Panc1 (cell line): ENCODE measurements at regions not wholly inside any gene's neighbourhood (a gene's known extent, or its start where the extent isn't known, plus 50 kb on each side); places are given as distances from the start of the nearest gene placed in this dataset.

Experiments used
- ATAC-seq: fragments of 200-7000 bp; cut with Tn5 transposase; 2 replicates; pipeline ENCODE4 v1.9.1; 2020; ENCODE audit warnings: mild to moderate bottlenecking, moderate library complexity
- BruUV-seq: library from RNA; stranded (reverse); fragments of 400-500 nt; replicated peaks from 2 replicates; lab custom pipeline; 2021; lab: Mats Ljungman, UMichigan
- CTCF ChIA-PET: fragments of 300-600 bp; sonication (Branson Sonifier 250); formaldehyde crosslinking; loops from one replicate; lab custom pipeline; 2022; ENCODE audit warnings: antibody characterized with exemption; lab: Charles Lee
- POLR2A ChIA-PET: fragments of 300-600 bp; sonication (Branson Sonifier 250); formaldehyde crosslinking; loops from one replicate; lab custom pipeline; 2022; ENCODE audit warnings: antibody characterized with exemption; lab: Charles Lee
- DNase-seq: peaks from one replicate; pipeline ENCODE4 v3.0.0-alpha.2; 2010; ENCODE audit warnings: low read depth, low spot score
- H3K27ac ChIP-seq: 2 replicates; pipeline ENCODE4 v1.5.1; 2011; ENCODE audit warnings: mild to moderate bottlenecking, low read length, inconsistent platforms
- H3K27me3 ChIP-seq: fragments of 200-500 bp; sonication (Bioruptor generic); 2 replicates; pipeline ENCODE4 v1.6.0; 2014; ENCODE audit warnings: low read length, inconsistent platforms; ENCODE audit not compliant: control insufficient read depth, insufficient read depth
- H3K36me3 ChIP-seq: fragments of 200-500 bp; sonication (Bioruptor generic); 2 replicates; pipeline ENCODE4 v1.5.1; 2014; ENCODE audit warnings: inconsistent platforms, mild to moderate bottlenecking, low read length, moderate library complexity; ENCODE audit not compliant: control insufficient read depth, insufficient read depth
- H3K4me1 ChIP-seq: 2 replicates; pipeline ENCODE4 v1.5.1; 2011; ENCODE audit warnings: inconsistent platforms, mild to moderate bottlenecking, low read length, moderate library complexity; ENCODE audit not compliant: control insufficient read depth, insufficient read depth
- H3K4me3 ChIP-seq, 2 experiments: 2 replicates each; pipeline ENCODE4 v1.5.1; 2011 to 2012; ENCODE audit warnings: low read depth in 2 of 2, low read length in 2 of 2, mild to moderate bottlenecking in 2 of 2, inconsistent platforms in 1 of 2, moderate library complexity in 1 of 2
- H3K9me3 ChIP-seq: fragments of 200-500 bp; sonication (Bioruptor generic); 2 replicates; pipeline ENCODE4 v1.5.1; 2014; ENCODE audit warnings: low read depth, mild to moderate bottlenecking, inconsistent platforms, low read length, moderate library complexity; ENCODE audit not compliant: control insufficient read depth, insufficient read depth
- POLR2AphosphoS5 ChIP-seq: IDR thresholded peaks from 2 replicates; pipeline ENCODE4 v1.6.1; 2012; ENCODE audit warnings: mild to moderate bottlenecking, low read depth, low read length, moderate library complexity
- SIN3A ChIP-seq: IDR thresholded peaks from 2 replicates; pipeline ENCODE4 v1.6.1; 2012; ENCODE audit warnings: low read depth, mild to moderate bottlenecking, low read length, moderate library complexity, borderline replicate concordance; ENCODE audit not compliant: insufficient read depth
- TCF7L2 ChIP-seq: IDR thresholded peaks from 2 replicates; pipeline ENCODE4 v1.6.1; 2011; ENCODE audit warnings: mild to moderate bottlenecking, low read depth, low read length, inconsistent platforms
- in situ Hi-C: cut with HindIII; loops from 2 replicates; pipeline ENCODE4 v1.10.0; 2016; ENCODE audit warnings: low sequenced_read_pairs, low pct_unique_long_range_greater_than_20kb
- intact Hi-C: fragments of 100-400 bp; cut with micrococcal nuclease; formaldehyde crosslinking; loops from one replicate; pipeline ENCODE4 v1.10.0; 2022; ENCODE audit not compliant: unreplicated experiment
- TF ChIP-seq, protein P1 (sequence below), 2 experiments: IDR thresholded peaks; 2 replicates each; pipeline ENCODE4 v1.6.1; 2011 to 2012; ENCODE audit warnings: low read depth in 2 of 2, control low read depth in 1 of 2, low read length in 1 of 2, mild to moderate bottlenecking in 1 of 2, moderate library complexity in 1 of 2; ENCODE audit not compliant: insufficient read depth in 1 of 2
- TF ChIP-seq, protein P2 (sequence below): fragments of 450-650 bp; IDR thresholded peaks from 2 replicates; pipeline ENCODE4 v1.5.1; 2017; ENCODE audit warnings: mild to moderate bottlenecking

DNA sequence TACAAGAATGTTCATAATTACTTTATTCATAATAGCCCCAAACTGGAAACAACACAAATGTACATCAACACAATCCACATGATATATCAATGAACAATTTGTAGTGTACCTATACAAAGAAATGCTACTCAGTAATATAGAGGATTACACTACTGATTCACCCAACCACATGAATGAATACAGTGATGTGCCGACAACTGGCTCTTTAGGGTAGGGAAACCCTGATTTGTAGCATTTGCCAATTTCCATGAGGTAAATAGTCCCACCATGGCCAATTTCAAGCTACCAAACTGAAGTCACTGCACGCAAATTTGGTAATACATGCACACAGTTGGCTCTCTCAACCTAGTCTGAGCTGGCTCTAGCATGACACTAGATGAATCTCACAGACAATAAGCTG, 190.4 kb upstream of the KRR1 start:
- BruUV-seq = no TSS peak
- TF ChIP-seq POLR2AphosphoS5 (no peak), SIN3A (no peak)
- TF ChIP-seq, protein P1, sequence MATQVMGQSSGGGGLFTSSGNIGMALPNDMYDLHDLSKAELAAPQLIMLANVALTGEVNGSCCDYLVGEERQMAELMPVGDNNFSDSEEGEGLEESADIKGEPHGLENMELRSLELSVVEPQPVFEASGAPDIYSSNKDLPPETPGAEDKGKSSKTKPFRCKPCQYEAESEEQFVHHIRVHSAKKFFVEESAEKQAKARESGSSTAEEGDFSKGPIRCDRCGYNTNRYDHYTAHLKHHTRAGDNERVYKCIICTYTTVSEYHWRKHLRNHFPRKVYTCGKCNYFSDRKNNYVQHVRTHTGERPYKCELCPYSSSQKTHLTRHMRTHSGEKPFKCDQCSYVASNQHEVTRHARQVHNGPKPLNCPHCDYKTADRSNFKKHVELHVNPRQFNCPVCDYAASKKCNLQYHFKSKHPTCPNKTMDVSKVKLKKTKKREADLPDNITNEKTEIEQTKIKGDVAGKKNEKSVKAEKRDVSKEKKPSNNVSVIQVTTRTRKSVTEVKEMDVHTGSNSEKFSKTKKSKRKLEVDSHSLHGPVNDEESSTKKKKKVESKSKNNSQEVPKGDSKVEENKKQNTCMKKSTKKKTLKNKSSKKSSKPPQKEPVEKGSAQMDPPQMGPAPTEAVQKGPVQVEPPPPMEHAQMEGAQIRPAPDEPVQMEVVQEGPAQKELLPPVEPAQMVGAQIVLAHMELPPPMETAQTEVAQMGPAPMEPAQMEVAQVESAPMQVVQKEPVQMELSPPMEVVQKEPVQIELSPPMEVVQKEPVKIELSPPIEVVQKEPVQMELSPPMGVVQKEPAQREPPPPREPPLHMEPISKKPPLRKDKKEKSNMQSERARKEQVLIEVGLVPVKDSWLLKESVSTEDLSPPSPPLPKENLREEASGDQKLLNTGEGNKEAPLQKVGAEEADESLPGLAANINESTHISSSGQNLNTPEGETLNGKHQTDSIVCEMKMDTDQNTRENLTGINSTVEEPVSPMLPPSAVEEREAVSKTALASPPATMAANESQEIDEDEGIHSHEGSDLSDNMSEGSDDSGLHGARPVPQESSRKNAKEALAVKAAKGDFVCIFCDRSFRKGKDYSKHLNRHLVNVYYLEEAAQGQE (IDR thresholded peaks at IDR 0.05; ENCODE audit: insufficient read depth in 1 of 2, low read depth in 2 of 2, low read length in 1 of 2) = no peak
- TF ChIP-seq, protein P2, sequence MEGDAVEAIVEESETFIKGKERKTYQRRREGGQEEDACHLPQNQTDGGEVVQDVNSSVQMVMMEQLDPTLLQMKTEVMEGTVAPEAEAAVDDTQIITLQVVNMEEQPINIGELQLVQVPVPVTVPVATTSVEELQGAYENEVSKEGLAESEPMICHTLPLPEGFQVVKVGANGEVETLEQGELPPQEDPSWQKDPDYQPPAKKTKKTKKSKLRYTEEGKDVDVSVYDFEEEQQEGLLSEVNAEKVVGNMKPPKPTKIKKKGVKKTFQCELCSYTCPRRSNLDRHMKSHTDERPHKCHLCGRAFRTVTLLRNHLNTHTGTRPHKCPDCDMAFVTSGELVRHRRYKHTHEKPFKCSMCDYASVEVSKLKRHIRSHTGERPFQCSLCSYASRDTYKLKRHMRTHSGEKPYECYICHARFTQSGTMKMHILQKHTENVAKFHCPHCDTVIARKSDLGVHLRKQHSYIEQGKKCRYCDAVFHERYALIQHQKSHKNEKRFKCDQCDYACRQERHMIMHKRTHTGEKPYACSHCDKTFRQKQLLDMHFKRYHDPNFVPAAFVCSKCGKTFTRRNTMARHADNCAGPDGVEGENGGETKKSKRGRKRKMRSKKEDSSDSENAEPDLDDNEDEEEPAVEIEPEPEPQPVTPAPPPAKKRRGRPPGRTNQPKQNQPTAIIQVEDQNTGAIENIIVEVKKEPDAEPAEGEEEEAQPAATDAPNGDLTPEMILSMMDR = no peak
- peaks cover 21% of the 10 kb centered on the region for H3K4me1 ChIP-seq
- peak overlapping the region; percentile 78 for H3K27ac ChIP-seq
- CTCF ChIA-PET = no interaction called here
- peaks cover 49% of the 10 kb centered on the region for H3K9me3 ChIP-seq
- DNase-seq (no peak), ATAC-seq (no peak)
- no peak overlapping the region for H3K4me3 ChIP-seq
- no peaks in the 10 kb centered on the region for H3K36me3 ChIP-seq
- H3K27me3 ChIP-seq = no peaks in the 10 kb centered on the region
- in situ Hi-C loops (no loop called here), intact Hi-C loops (loop anchor here (10.0 kb wide), 1 partner anchor 77 kb away; no protein-coding TSS in a partner anchor)
- POLR2A ChIA-PET = no interaction called here

DNA sequence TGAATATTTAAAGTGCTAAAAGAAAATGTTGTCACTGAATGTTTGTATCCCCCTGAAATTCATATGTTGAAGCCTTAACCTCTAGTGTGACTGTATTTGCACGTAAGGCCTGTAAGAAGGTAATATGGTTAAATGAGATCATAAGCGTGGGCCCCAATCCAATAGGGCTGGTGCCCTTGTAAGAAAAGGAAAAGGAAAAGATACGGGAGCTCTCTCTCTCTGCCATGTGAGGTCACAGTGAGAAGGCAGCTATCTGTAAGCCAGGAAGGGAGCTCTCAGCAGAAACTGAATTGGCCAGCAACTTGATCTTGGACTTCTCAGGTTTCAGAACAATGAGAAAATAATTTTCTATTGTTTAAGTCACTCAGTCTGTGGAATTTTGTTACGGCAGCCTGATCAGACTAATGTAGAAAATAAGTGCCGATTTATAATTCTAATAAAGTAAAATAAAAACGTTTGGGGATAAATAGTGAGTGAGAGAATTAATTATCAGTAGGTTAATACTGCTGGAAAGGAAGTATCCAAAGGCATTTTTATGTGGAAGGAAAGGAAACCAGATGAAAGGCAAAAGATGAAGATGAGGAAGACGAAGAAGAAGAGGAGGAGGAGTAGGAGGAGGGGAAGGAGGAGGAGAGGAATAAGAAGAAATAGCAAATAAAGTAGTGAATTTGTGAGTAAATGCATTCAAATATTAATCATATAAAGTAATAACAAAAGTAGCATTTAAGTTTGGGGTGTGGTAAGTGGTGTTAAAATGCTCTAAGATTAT, 188.5 kb upstream of the KRR1 start:
- BruUV-seq = no TSS peak
- ChIA-PET POLR2A (no interaction called here), CTCF (interaction anchor here (0.6 kb wide), 1 partner anchor 13 kb away, joined by 5 read pairs; no protein-coding TSS in a partner anchor)
- TF ChIP-seq POLR2AphosphoS5 = no peak
- ATAC-seq (no peak), DNase-seq (no peak)
- Histone ChIP-seq H3K4me3 (no peak overlapping the region), H3K4me1 (peaks cover 2% of the 10 kb centered on the region; the same call in 1 of the 2 replicates), H3K27me3 (no peaks in the 10 kb centered on the region), H3K36me3 (no peaks in the 10 kb centered on the region), H3K9me3 (peaks cover 52% of the 10 kb centered on the region), H3K27ac (peak overlapping the region; percentile 58)
- in situ Hi-C loops (no loop called here), intact Hi-C loops (loop anchor here (10.0 kb wide), 1 partner anchor 75 kb away; no protein-coding TSS in a partner anchor)

DNA sequence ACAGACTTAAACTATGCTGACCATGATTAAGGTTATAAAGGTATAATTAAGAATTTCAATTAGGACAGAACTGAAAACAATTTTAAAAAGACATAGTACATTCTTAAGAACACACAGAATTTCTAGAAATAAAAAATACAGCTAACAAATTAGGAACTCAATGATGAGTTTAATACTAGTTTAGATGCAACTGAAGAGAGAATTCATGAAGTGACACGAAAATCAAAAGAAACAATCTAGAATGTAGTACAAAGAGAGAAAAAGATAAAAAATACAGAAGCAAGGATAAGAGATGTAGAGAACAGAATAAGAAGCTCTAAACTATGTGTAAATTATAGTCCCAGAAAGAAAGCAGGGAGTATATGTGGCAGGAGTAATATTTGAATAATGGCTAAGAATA, 187.8 kb upstream of the KRR1 start:
- Histone ChIP-seq H3K9me3 (peaks cover 52% of the 10 kb centered on the region), H3K27me3 (no peaks in the 10 kb centered on the region), H3K4me1 (no peaks in the 10 kb centered on the region), H3K4me3 (no peak overlapping the region), H3K27ac (peak overlapping the region; percentile 58; the same call in 1 of the 2 replicates), H3K36me3 (no peaks in the 10 kb centered on the region)
- TF ChIP-seq SIN3A (no peak), TCF7L2 (no peak), POLR2AphosphoS5 (no peak)
- TF ChIP-seq, protein P2 = no peak
- TF ChIP-seq, protein P1 (IDR thresholded peaks at IDR 0.05; ENCODE audit: insufficient read depth in 1 of 2, low read depth in 2 of 2, low read length in 1 of 2) = no peak
- POLR2A ChIA-PET = no interaction called here
- in situ Hi-C loops (no loop called here), intact Hi-C loops (no loop called here)
- no peak for ATAC-seq
- no peak for DNase-seq
- CTCF ChIA-PET = interaction anchor here (0.6 kb wide), 1 partner anchor 14 kb away, joined by 5 read pairs; no protein-coding TSS in a partner anchor
- BruUV-seq = no TSS peak
